H1 (cell line): ENCODE measurements at regions not wholly inside any gene's neighbourhood (a gene's known extent, or its start where the extent isn't known, plus 50 kb on each side); places are given as distances from the start of the nearest gene placed in this dataset.

Experiments used
- CTCF ChIA-PET: fragments of 300-600 bp; sonication (Branson Sonifier 250); formaldehyde crosslinking; loops from one replicate; lab custom pipeline; 2021; ENCODE audit not compliant: partially characterized antibody; lab: Charles Lee
- POLR2A ChIA-PET: fragments of 300-600 bp; sonication (Branson Sonifier 250); formaldehyde crosslinking; loops from one replicate; lab custom pipeline; 2021; ENCODE audit warnings: inconsistent platforms; ENCODE audit not compliant: partially characterized antibody; lab: Charles Lee
- DNase-seq, 2 experiments: peaks; one replicate each; pipeline versions ENCODE4 v3.0.0 to v3.0.0-alpha.2; 2010 to 2022; ENCODE audit warnings: low spot score in 2 of 2, low read depth in 1 of 2, mixed read lengths in 1 of 2
- FAIRE-seq: peaks from 2 replicates; lab custom pipeline; 2011; peaks lifted over from hg19 to GRCh38; lab: Jason Lieb, UNC
- H2AFZ ChIP-seq: 2 replicates; pipeline ENCODE4 v1.8.1; 2012; ENCODE audit warnings: low read length, inconsistent platforms
- H2AK5ac ChIP-seq: 2 replicates; pipeline ENCODE4 v1.6.1; 2013; ENCODE audit warnings: low read depth, low read length
- H2BK120ac ChIP-seq: replicated peaks from 2 replicates; pipeline ENCODE3; 2013; ENCODE audit warnings: low read depth, low read length, inconsistent platforms
- H2BK12ac ChIP-seq: 2 replicates; pipeline ENCODE4 v1.6.1; 2013; ENCODE audit warnings: low read depth, low read length
- H2BK15ac ChIP-seq: 2 replicates; pipeline ENCODE4 v1.6.1; 2013; ENCODE audit warnings: low read length
- H2BK20ac ChIP-seq: 2 replicates; pipeline ENCODE4 v1.6.1; 2013; ENCODE audit warnings: low read length
- H2BK5ac ChIP-seq: 2 replicates; pipeline ENCODE4 v1.6.1; 2013; ENCODE audit warnings: low read depth, low read length
- H3K14ac ChIP-seq: 2 replicates; pipeline ENCODE4 v1.6.1; 2013; ENCODE audit warnings: inconsistent platforms; ENCODE audit not compliant: insufficient read length
- H3K18ac ChIP-seq: 2 replicates; pipeline ENCODE4 v1.6.1; 2013; ENCODE audit warnings: low read length; ENCODE audit errors: extremely low read depth
- H3K23ac ChIP-seq: 2 replicates; pipeline ENCODE4 v1.6.1; 2013; ENCODE audit warnings: inconsistent platforms; ENCODE audit not compliant: insufficient read length
- H3K23me2 ChIP-seq: 2 replicates; pipeline ENCODE4 v1.6.1; 2013; ENCODE audit warnings: low read depth, low read length
- H3K27ac ChIP-seq: 2 replicates; pipeline ENCODE4 v1.6.1; 2011; ENCODE audit warnings: low read depth, low read length, inconsistent platforms
- H3K27me3 ChIP-seq, 4 experiments: replicated peaks in 1 of 4; 1 replicate in 1 of 4; 2 replicates in 3 of 4; pipeline versions ENCODE4 v1.6.1 to v1.8.1; 2011 to 2013; ENCODE audit warnings: low read length in 3 of 4, mild to moderate bottlenecking in 3 of 4, inconsistent platforms in 2 of 4, mixed read lengths in 2 of 4, moderate library complexity in 1 of 4; ENCODE audit not compliant: control insufficient read depth in 3 of 4, insufficient read depth in 3 of 4; ENCODE audit errors: extremely low read depth in 1 of 4
- H3K36me3 ChIP-seq, 4 experiments: 2 replicates each; pipeline versions ENCODE4 v1.6.1 to v1.8.1; 2011 to 2013; ENCODE audit warnings: mild to moderate bottlenecking in 4 of 4, low read length in 3 of 4, moderate library complexity in 2 of 4, control low read depth in 1 of 4, inconsistent platforms in 1 of 4; ENCODE audit not compliant: insufficient read depth in 4 of 4, control insufficient read depth in 2 of 4
- H3K4ac ChIP-seq: replicated peaks from 2 replicates; pipeline ENCODE3; 2013; ENCODE audit warnings: low read length, low read depth, mixed read lengths, inconsistent platforms; ENCODE audit not compliant: insufficient read length
- H3K4me1 ChIP-seq, 4 experiments: replicated peaks in 1 of 4; 1 replicate in 1 of 4; 2 replicates in 3 of 4; pipeline versions ENCODE4 v1.6.1 to v1.8.1; 2011 to 2013; ENCODE audit warnings: low read length in 3 of 4, inconsistent platforms in 2 of 4, mixed read lengths in 1 of 4; ENCODE audit not compliant: insufficient read depth in 4 of 4, control insufficient read depth in 3 of 4
- H3K4me2 ChIP-seq, 2 experiments: 2 replicates each; pipeline versions ENCODE4 v1.6.1 to v1.8.1; 2011 to 2013; ENCODE audit warnings: low read depth in 2 of 2, low read length in 2 of 2, control low read depth in 1 of 2, inconsistent platforms in 1 of 2, mild to moderate bottlenecking in 1 of 2; ENCODE audit not compliant: insufficient read depth in 1 of 2
- H3K4me3 ChIP-seq, 4 experiments: fragments of 200-600, 300-600 bp in 1 of 4; sonication (generic), shearing (Covaris generic), sonication (Bioruptor Twin) in 1 of 4; 2 replicates each; pipeline versions ENCODE4 v1.5.1 to v1.8.1; 2011 to 2016; ENCODE audit warnings: low read length in 4 of 4, low read depth in 3 of 4, control low read depth in 2 of 4, inconsistent platforms in 2 of 4, mild to moderate bottlenecking in 2 of 4, mixed read lengths in 1 of 4, moderate library complexity in 1 of 4; ENCODE audit not compliant: insufficient read depth in 2 of 4; ENCODE audit errors: extremely low read depth in 1 of 4
- H3K56ac ChIP-seq: replicated peaks from 2 replicates; pipeline ENCODE3; 2013; ENCODE audit warnings: low read depth, mild to moderate bottlenecking, mixed read lengths, low read length, inconsistent platforms; ENCODE audit not compliant: insufficient read length
- H3K79me1 ChIP-seq: 2 replicates; pipeline ENCODE4 v1.6.1; 2013; ENCODE audit warnings: low read depth, low read length, control low read depth
- H3K79me2 ChIP-seq, 2 experiments: 2 replicates each; pipeline versions ENCODE4 v1.6.1 to v1.8.1; 2012 to 2013; ENCODE audit warnings: low read length in 2 of 2, mild to moderate bottlenecking in 2 of 2, inconsistent platforms in 1 of 2; ENCODE audit not compliant: insufficient read depth in 2 of 2, control insufficient read depth in 1 of 2
- H3K9ac ChIP-seq, 4 experiments: replicated peaks in 1 of 4; 1 replicate in 1 of 4; 2 replicates in 3 of 4; pipeline versions ENCODE4 v1.6.1 to v1.8.1; 2011 to 2013; ENCODE audit warnings: low read depth in 3 of 4, low read length in 3 of 4, control low read depth in 2 of 4, mild to moderate bottlenecking in 2 of 4, moderate library complexity in 2 of 4, inconsistent platforms in 1 of 4; ENCODE audit errors: extremely low read depth in 1 of 4
- H3K9me3 ChIP-seq, 2 experiments: 2 replicates each; pipeline versions ENCODE4 v1.6.1 to v1.8.1; 2012 to 2013; ENCODE audit warnings: mild to moderate bottlenecking in 2 of 2, moderate library complexity in 2 of 2, control low read depth in 1 of 2, inconsistent platforms in 1 of 2, low read depth in 1 of 2, low read length in 1 of 2, mixed read lengths in 1 of 2; ENCODE audit not compliant: insufficient read depth in 2 of 2
- H4K20me1 ChIP-seq, 2 experiments: replicated peaks in 1 of 2; 2 replicates each; pipeline versions ENCODE3 to v1.8.1; 2011 to 2013; ENCODE audit warnings: inconsistent platforms in 2 of 2, low read length in 2 of 2, mild to moderate bottlenecking in 1 of 2; ENCODE audit not compliant: insufficient read depth in 2 of 2, control insufficient read depth in 1 of 2
- H4K5ac ChIP-seq: 2 replicates; pipeline ENCODE4 v1.6.1; 2013; ENCODE audit warnings: low read length, low read depth, mixed read lengths, inconsistent platforms; ENCODE audit not compliant: insufficient read length
- H4K8ac ChIP-seq: 2 replicates; pipeline ENCODE4 v1.8.0; 2013; ENCODE audit warnings: mild to moderate bottlenecking, moderate library complexity, low read length, inconsistent platforms; ENCODE audit not compliant: insufficient read depth; ENCODE audit errors: extremely low read depth
- H4K91ac ChIP-seq: replicated peaks from 2 replicates; pipeline ENCODE3; 2013; ENCODE audit warnings: low read length, mixed read lengths, inconsistent platforms; ENCODE audit not compliant: insufficient read length
- WGBS, 2 experiments: shearing (Covaris generic) in 1 of 2; methylation state at CpG; one replicate each; pipeline versions ENCODE4 v1.1.6 to v1.1.7; 2013 to 2015; ENCODE audit warnings: low lambda C conversion rate in 2 of 2, mixed read lengths in 2 of 2, inconsistent platforms in 1 of 2, low coverage in 1 of 2, missing lambda C conversion rate in 1 of 2; ENCODE audit not compliant: insufficient replicate concordance in 2 of 2, insufficient coverage in 1 of 2, insufficient read length in 1 of 2; ENCODE audit errors: extremely low coverage in 1 of 2, missing lambda C conversion rate in 1 of 2; 5-methylcytosine and 5-hydroxymethylcytosine counted together

GRCh38 chr17:63132459-63132911 lies 166.4 kb downstream of the TANC2 start:
- 95% methylated on average over 1 of the region's 1 CpG; no CpG with 5 or more reads in 1 of the 2 experiments for WGBS, 2 experiments

More at GRCh38 chr17:63132459-63132911, 166.4 kb downstream of the TANC2 start:
- POLR2A ChIA-PET: no interaction called here
- H3K23me2 ChIP-seq: no peaks in the 10 kb centered on the region
- no peak overlapping the region for H3K23ac ChIP-seq
- CTCF ChIA-PET: interaction anchor here (4.1 kb wide), 1 partner anchor 16 kb away, joined by 18 read pairs; no protein-coding TSS in a partner anchor
- H4K20me1 ChIP-seq: peaks cover 0 to 1% of the 10 kb centered on the region in 2 experiments
- no peak overlapping the region for H3K4me3 ChIP-seq
- no peak overlapping the region for H3K9ac ChIP-seq
- DNase-seq (no peak), FAIRE-seq (no peak)
- H3K9me3 ChIP-seq: no peaks in the 10 kb centered on the region
- no peak overlapping the region for H3K4me2 ChIP-seq
- no peak overlapping the region for H3K56ac ChIP-seq
- H2AK5ac ChIP-seq: no peak overlapping the region
- no peak overlapping the region for H2BK15ac ChIP-seq
- no peaks in the 10 kb centered on the region for H3K27me3 ChIP-seq
- H4K8ac ChIP-seq: no peak overlapping the region
- H3K79me2 ChIP-seq: no peaks in the 10 kb centered on the region
- H2BK120ac ChIP-seq: no peak overlapping the region
- no peak overlapping the region for H4K5ac ChIP-seq
- H2BK5ac ChIP-seq: no peak overlapping the region
- H3K27ac ChIP-seq: no peak overlapping the region
- no peak overlapping the region for H2BK20ac ChIP-seq
- no peak overlapping the region for H2BK12ac ChIP-seq
- H3K4ac ChIP-seq: no peak overlapping the region
- H3K79me1 ChIP-seq: no peaks in the 10 kb centered on the region
- no peak overlapping the region for H3K18ac ChIP-seq
- H4K91ac ChIP-seq: no peak overlapping the region
- no peak overlapping the region for H3K14ac ChIP-seq
- no peak overlapping the region for H2AFZ ChIP-seq
- peaks cover 0 to 6% (median 3%) of the 10 kb centered on the region in 4 experiments; a peak in 4 of 7 replicates for H3K4me1 ChIP-seq
- H3K36me3 ChIP-seq: no peaks in the 10 kb centered on the region
